ENCODE measurements at regions not wholly inside any gene's neighbourhood (a gene's known extent, or its start where the extent isn't known, plus 50 kb on each side); places are given as distances from the start of the nearest gene placed in this dataset.
A peak's percentile ranks its signal among the peaks of the same experiment; 100 is the strongest.

DNA sequence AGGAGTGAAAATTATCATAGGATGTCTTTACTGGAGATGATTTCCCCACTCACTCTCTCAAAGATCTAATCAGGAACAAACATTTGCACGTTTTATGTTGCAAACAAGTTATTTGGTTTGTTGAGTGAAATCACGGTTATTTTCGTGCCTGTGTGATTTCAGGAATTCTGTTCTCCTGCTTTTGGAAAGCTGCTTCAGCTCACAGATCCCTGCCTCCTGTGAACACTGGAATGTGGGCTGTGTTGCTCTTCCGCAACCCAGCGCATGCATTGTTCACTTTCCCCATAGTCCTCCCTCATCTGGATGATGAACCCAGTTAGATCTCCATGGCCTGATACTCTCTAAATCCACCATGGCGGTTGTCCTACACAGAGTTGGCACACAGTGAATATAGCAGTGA, 91.0 kb downstream of the PLEKHG1 start:
- WGBS (ENCODE audit: low lambda C conversion rate, missing lambda C conversion rate) = 83% methylated on average over 6 of the region's 6 CpGs

DNA sequence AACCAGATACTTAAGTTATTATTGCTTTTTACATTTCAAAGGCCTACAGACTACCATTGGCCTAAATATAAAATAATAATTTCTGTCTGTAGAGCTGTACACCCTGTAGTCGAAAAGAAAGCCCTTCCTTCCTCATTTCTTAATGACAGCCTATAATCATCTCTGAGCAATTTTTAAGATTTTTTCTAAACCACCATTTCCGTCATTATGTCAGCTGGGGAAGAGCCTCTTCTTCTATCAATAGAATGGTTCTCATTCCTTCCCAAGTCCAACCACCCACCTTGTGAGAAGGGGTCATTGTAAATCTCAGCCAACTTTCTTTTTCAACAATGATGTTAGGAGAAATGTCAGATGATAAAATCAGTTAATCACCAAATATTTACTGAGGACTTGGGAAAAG, 91.8 kb downstream of the PLEKHG1 start:
- Histone ChIP-seq H3K4me2 (no peak overlapping the region), H3K4me3 (no peak overlapping the region), H2AFZ (no peak overlapping the region), H3K9me2 (replicated peaks; ENCODE audit: insufficient read depth) (no peaks in the 10 kb centered on the region), H4K20me1 (ENCODE audit: insufficient read depth, poor library complexity, severe bottlenecking) (no peaks in the 10 kb centered on the region), H3K4me1 (ENCODE audit: insufficient read depth) (peaks cover 11% of the 10 kb centered on the region), H3K27me3 (no peaks in the 10 kb centered on the region), H3K79me2 (peaks cover 7% of the 10 kb centered on the region), H3K9me3 (ENCODE audit: low read depth) (no peaks in the 10 kb centered on the region), H3K27ac (no peak overlapping the region), H3K36me3 (replicated peaks; ENCODE audit: insufficient read depth, low read depth) (no peaks in the 10 kb centered on the region)
- no peak for DNase-seq (ENCODE audit: low spot score)
- 88% methylated on average over 2 of the region's 2 CpGs for WGBS (ENCODE audit: low lambda C conversion rate, missing lambda C conversion rate)
- TF ChIP-seq, protein P1, sequence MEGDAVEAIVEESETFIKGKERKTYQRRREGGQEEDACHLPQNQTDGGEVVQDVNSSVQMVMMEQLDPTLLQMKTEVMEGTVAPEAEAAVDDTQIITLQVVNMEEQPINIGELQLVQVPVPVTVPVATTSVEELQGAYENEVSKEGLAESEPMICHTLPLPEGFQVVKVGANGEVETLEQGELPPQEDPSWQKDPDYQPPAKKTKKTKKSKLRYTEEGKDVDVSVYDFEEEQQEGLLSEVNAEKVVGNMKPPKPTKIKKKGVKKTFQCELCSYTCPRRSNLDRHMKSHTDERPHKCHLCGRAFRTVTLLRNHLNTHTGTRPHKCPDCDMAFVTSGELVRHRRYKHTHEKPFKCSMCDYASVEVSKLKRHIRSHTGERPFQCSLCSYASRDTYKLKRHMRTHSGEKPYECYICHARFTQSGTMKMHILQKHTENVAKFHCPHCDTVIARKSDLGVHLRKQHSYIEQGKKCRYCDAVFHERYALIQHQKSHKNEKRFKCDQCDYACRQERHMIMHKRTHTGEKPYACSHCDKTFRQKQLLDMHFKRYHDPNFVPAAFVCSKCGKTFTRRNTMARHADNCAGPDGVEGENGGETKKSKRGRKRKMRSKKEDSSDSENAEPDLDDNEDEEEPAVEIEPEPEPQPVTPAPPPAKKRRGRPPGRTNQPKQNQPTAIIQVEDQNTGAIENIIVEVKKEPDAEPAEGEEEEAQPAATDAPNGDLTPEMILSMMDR (IDR thresholded peaks at IDR 0.05; ENCODE audit: poor library complexity) = no peak
- TF ChIP-seq EZH2phosphoT487 (IDR thresholded peaks at IDR 0.05; ENCODE audit: low read depth, severe bottlenecking, unreplicated experiment) (no peak), EZH2 (IDR thresholded peaks at IDR 0.05; ENCODE audit: borderline replicate concordance) (no peak)

More for the DNA sequence above, 91.0 kb downstream of the PLEKHG1 start:
- H2AFZ ChIP-seq = no peak overlapping the region
- no peaks in the 10 kb centered on the region for H3K9me2 ChIP-seq (replicated peaks; ENCODE audit: insufficient read depth)
- no peaks in the 10 kb centered on the region for H4K20me1 ChIP-seq (ENCODE audit: insufficient read depth, poor library complexity, severe bottlenecking)
- H3K79me2 ChIP-seq = peaks cover 7% of the 10 kb centered on the region
- H3K9me3 ChIP-seq (ENCODE audit: low read depth) = no peaks in the 10 kb centered on the region
- H3K36me3 ChIP-seq (replicated peaks; ENCODE audit: insufficient read depth, low read depth) = no peaks in the 10 kb centered on the region
- no peak for TF ChIP-seq EZH2phosphoT487 (IDR thresholded peaks at IDR 0.05; ENCODE audit: low read depth, severe bottlenecking, unreplicated experiment)
- TF ChIP-seq EZH2 (IDR thresholded peaks at IDR 0.05; ENCODE audit: borderline replicate concordance) = no peak
- TF ChIP-seq, protein P1 (IDR thresholded peaks at IDR 0.05; ENCODE audit: poor library complexity) = no peak
- H3K4me2 ChIP-seq = no peak overlapping the region
- peaks cover 9% of the 10 kb centered on the region for H3K4me1 ChIP-seq (ENCODE audit: insufficient read depth)
- H3K27me3 ChIP-seq = no peaks in the 10 kb centered on the region
- H3K27ac ChIP-seq = no peak overlapping the region
- DNase-seq (ENCODE audit: low spot score) = no peak
- H3K4me3 ChIP-seq = no peak overlapping the region

DNA sequence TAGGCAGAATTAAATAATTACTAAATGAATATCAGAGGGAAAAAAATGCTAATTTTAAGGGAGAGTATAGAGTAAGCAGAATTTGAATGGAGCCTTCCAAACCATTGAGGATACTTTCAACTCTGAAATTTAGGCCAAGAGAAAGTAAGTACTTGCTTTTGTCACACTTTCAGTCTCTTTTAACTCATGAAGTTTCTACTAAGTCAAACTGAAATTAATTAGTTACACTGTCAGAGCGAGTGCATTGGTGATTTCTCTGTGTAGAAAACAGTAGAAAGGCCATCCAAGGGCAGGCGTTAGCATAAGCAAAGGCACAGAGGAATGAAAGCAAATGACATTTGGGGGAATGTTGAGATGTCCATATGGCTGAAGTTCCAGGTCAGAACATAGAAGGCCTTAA, 92.9 kb downstream of the PLEKHG1 start:
- WGBS (ENCODE audit: low lambda C conversion rate, missing lambda C conversion rate) = 100% methylated on average over 2 of the region's 2 CpGs
- Histone ChIP-seq H3K27ac (no peak overlapping the region), H2AFZ (no peak overlapping the region), H3K4me1 (ENCODE audit: insufficient read depth) (peaks cover 12% of the 10 kb centered on the region), H4K20me1 (ENCODE audit: insufficient read depth, poor library complexity, severe bottlenecking) (no peaks in the 10 kb centered on the region), H3K36me3 (replicated peaks; ENCODE audit: insufficient read depth, low read depth) (no peaks in the 10 kb centered on the region), H3K4me2 (no peak overlapping the region), H3K4me3 (no peak overlapping the region), H3K27me3 (no peaks in the 10 kb centered on the region), H3K79me2 (peaks cover 7% of the 10 kb centered on the region), H3K9me3 (ENCODE audit: low read depth) (no peaks in the 10 kb centered on the region), H3K9me2 (replicated peaks; ENCODE audit: insufficient read depth) (no peaks in the 10 kb centered on the region)
- TF ChIP-seq EZH2phosphoT487 (IDR thresholded peaks at IDR 0.05; ENCODE audit: low read depth, severe bottlenecking, unreplicated experiment) = no peak
- no peak for TF ChIP-seq EZH2 (IDR thresholded peaks at IDR 0.05; ENCODE audit: borderline replicate concordance)
- TF ChIP-seq, protein P1 (IDR thresholded peaks at IDR 0.05; ENCODE audit: poor library complexity) = no peak
- DNase-seq (ENCODE audit: low spot score) = no peak

DNA sequence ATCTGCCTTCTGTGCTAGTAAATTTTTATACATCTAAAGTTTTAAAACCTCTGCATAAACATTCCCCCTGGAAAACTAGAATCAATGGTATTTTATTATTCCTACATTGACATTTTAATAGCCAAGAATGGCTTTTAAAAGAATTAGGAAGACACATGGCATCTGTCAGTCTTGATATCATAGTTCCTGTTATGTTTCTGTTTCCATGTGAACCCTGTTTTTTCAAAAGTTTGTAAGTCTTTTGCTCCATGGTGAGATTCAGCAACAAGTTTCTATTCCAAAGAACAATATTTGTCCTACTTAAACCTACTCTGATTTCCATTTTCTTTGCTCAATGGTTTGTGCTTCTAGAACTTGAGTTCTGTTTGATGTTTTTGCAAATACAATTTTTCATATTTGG, 95.2 kb downstream of the PLEKHG1 start:
- H3K79me2 ChIP-seq = peaks cover 4% of the 10 kb centered on the region
- no peak overlapping the region for H3K4me2 ChIP-seq
- no peaks in the 10 kb centered on the region for H3K9me2 ChIP-seq (replicated peaks; ENCODE audit: insufficient read depth)
- H2AFZ ChIP-seq = no peak overlapping the region
- H3K27me3 ChIP-seq = no peaks in the 10 kb centered on the region
- no peaks in the 10 kb centered on the region for H3K9me3 ChIP-seq (ENCODE audit: low read depth)
- no peak overlapping the region for H3K4me3 ChIP-seq
- no peaks in the 10 kb centered on the region for H4K20me1 ChIP-seq (ENCODE audit: insufficient read depth, poor library complexity, severe bottlenecking)
- no peak for DNase-seq (ENCODE audit: low spot score)
- peak overlapping the region; percentile 3 for H3K27ac ChIP-seq
- no peak for TF ChIP-seq EZH2phosphoT487 (IDR thresholded peaks at IDR 0.05; ENCODE audit: low read depth, severe bottlenecking, unreplicated experiment)
- TF ChIP-seq EZH2 (IDR thresholded peaks at IDR 0.05; ENCODE audit: borderline replicate concordance) = no peak
- TF ChIP-seq, protein P1 (IDR thresholded peaks at IDR 0.05; ENCODE audit: poor library complexity) = no peak
- peaks cover 12% of the 10 kb centered on the region for H3K4me1 ChIP-seq (ENCODE audit: insufficient read depth)
- no peaks in the 10 kb centered on the region for H3K36me3 ChIP-seq (replicated peaks; ENCODE audit: insufficient read depth, low read depth)

Data from hepatocyte (in vitro differentiated cells).